Natural killer cell (primary cell): ENCODE measurements at regions not wholly inside any gene's neighbourhood (a gene's known extent, or its start where the extent isn't known, plus 50 kb on each side); places are given as distances from the start of the nearest gene placed in this dataset.

Experiments used
- ATAC-seq, 3 donors: fragments of 150-1000 bp in 2 of 3; fragments of 200-7000 bp in 1 of 3; cut with Tn5 transposase; 1 replicate in 1 of 3; 2 replicates in 2 of 3; pipeline ENCODE4 v1.10.0; 2021; ENCODE audit warnings: mild to moderate bottlenecking in 2 of 3, moderate library complexity in 2 of 3
- DNase-seq, 2 donors: peaks; one replicate each; pipeline versions ENCODE4 v3.0.0 to v3.0.0-alpha.2; 2013 to 2021; ENCODE audit warnings: mixed read lengths in 1 of 2
- H3K27ac ChIP-seq: one replicate; pipeline ENCODE4 v1.5.1; 2013; ENCODE audit warnings: mild to moderate bottlenecking, low read length
- H3K27me3 ChIP-seq: one replicate; pipeline ENCODE4 v1.6.1; 2013; ENCODE audit warnings: low read length; ENCODE audit not compliant: control insufficient read depth, insufficient read depth
- H3K36me3 ChIP-seq: one replicate; pipeline ENCODE4 v1.6.1; 2013; ENCODE audit warnings: low read length; ENCODE audit not compliant: control insufficient read depth, insufficient read depth
- H3K4me1 ChIP-seq: one replicate; pipeline ENCODE4 v1.6.1; 2013; ENCODE audit warnings: low read length; ENCODE audit not compliant: control insufficient read depth, insufficient read depth
- H3K4me3 ChIP-seq: one replicate; pipeline ENCODE4 v1.5.1; 2013; ENCODE audit warnings: low read length
- H3K9me3 ChIP-seq: one replicate; pipeline ENCODE4 v1.6.1; 2013; ENCODE audit warnings: low read length; ENCODE audit not compliant: control insufficient read depth, insufficient read depth
- H3K27ac Mint-ChIP-seq, 2 donors: one replicate each; pipeline ENCODE4 v1.8.0; 2022; ENCODE audit warnings: mild to moderate bottlenecking in 2 of 2, mixed read lengths in 2 of 2, moderate library complexity in 1 of 2
- H3K27me3 Mint-ChIP-seq, 2 donors: one replicate each; pipeline ENCODE4 v1.8.0; 2022; ENCODE audit warnings: low read depth in 2 of 2, mixed read lengths in 2 of 2
- H3K36me3 Mint-ChIP-seq: one replicate; pipeline ENCODE4 v1.8.0; 2022; ENCODE audit warnings: mixed read lengths
- H3K4me1 Mint-ChIP-seq, 2 donors: one replicate each; pipeline ENCODE4 v1.8.0; 2022; ENCODE audit warnings: mixed read lengths in 2 of 2
- H3K4me3 Mint-ChIP-seq: one replicate; pipeline ENCODE4 v1.8.0; 2022; ENCODE audit warnings: mild to moderate bottlenecking, moderate library complexity, mixed read lengths
- H3K9me3 Mint-ChIP-seq, 2 donors: one replicate each; pipeline ENCODE4 v1.8.0; 2022; ENCODE audit warnings: mixed read lengths in 2 of 2
- WGBS: methylation state at CpG from one replicate; pipeline ENCODE4 v1.1.7; 2013; ENCODE audit warnings: missing lambda C conversion rate; ENCODE audit not compliant: insufficient coverage; 5-methylcytosine and 5-hydroxymethylcytosine counted together
- intact Hi-C: fragments of 100-400 bp; cut with micrococcal nuclease; formaldehyde crosslinking; loops from one replicate; pipeline ENCODE4 v1.14.2; 2022
- TF ChIP-seq, protein P1 (sequence below): fragments of 200-600 bp; IDR thresholded peaks from one replicate; pipeline ENCODE4 v1.8.0; 2022; ENCODE audit warnings: antibody characterized with exemption

- Mint-ChIP-seq H3K4me3 (no peak overlapping the region), H3K4me1 (no peaks in the 10 kb centered on the region), H3K27me3 (no peaks in the 10 kb centered on the region), H3K9me3 (peaks cover 8 to 10% of the 10 kb centered on the region in 2 donors), H3K27ac (no peak overlapping the region), H3K36me3 (no peaks in the 10 kb centered on the region)
- TF ChIP-seq, protein P1, sequence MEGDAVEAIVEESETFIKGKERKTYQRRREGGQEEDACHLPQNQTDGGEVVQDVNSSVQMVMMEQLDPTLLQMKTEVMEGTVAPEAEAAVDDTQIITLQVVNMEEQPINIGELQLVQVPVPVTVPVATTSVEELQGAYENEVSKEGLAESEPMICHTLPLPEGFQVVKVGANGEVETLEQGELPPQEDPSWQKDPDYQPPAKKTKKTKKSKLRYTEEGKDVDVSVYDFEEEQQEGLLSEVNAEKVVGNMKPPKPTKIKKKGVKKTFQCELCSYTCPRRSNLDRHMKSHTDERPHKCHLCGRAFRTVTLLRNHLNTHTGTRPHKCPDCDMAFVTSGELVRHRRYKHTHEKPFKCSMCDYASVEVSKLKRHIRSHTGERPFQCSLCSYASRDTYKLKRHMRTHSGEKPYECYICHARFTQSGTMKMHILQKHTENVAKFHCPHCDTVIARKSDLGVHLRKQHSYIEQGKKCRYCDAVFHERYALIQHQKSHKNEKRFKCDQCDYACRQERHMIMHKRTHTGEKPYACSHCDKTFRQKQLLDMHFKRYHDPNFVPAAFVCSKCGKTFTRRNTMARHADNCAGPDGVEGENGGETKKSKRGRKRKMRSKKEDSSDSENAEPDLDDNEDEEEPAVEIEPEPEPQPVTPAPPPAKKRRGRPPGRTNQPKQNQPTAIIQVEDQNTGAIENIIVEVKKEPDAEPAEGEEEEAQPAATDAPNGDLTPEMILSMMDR: no peak
- DNase-seq: no peak
- Histone ChIP-seq H3K27me3 (no peaks in the 10 kb centered on the region), H3K4me1 (no peaks in the 10 kb centered on the region), H3K27ac (no peak overlapping the region), H3K4me3 (no peak overlapping the region), H3K36me3 (no peaks in the 10 kb centered on the region), H3K9me3 (no peaks in the 10 kb centered on the region)
- WGBS: 87% methylated on average over 3 of the region's 3 CpGs
- intact Hi-C loops: no loop called here
- no peak for ATAC-seq
These were observed 656.7 kb downstream of the EPHA7 start for GRCh38 chr6:92762443-92763273.

GRCh38 chr6:92759178-92759577 is 660.2 kb downstream of the EPHA7 start:
- Histone ChIP-seq H3K27ac (no peak overlapping the region), H3K36me3 (no peaks in the 10 kb centered on the region), H3K4me1 (no peaks in the 10 kb centered on the region), H3K27me3 (no peaks in the 10 kb centered on the region), H3K4me3 (no peak overlapping the region), H3K9me3 (peaks cover 6% of the 10 kb centered on the region)
- intact Hi-C loops: no loop called here
- Mint-ChIP-seq H3K9me3 (peaks cover 8 to 9% of the 10 kb centered on the region in 2 donors), H3K4me3 (no peak overlapping the region), H3K4me1 (no peaks in the 10 kb centered on the region), H3K27me3 (no peaks in the 10 kb centered on the region), H3K27ac (no peak overlapping the region), H3K36me3 (no peaks in the 10 kb centered on the region)
- ATAC-seq (no peak), DNase-seq (no peak)
- TF ChIP-seq, protein P1: no peak
- WGBS: 92% methylated on average over 3 of the region's 3 CpGs

GRCh38 chr6:92757925-92758324 is 661.4 kb downstream of the EPHA7 start:
- Histone ChIP-seq H3K9me3 (peaks cover 13% of the 10 kb centered on the region), H3K36me3 (no peaks in the 10 kb centered on the region), H3K27ac (no peak overlapping the region), H3K27me3 (no peaks in the 10 kb centered on the region), H3K4me1 (no peaks in the 10 kb centered on the region), H3K4me3 (no peak overlapping the region)
- DNase-seq: no peak
- 91% methylated on average over 2 of the region's 4 CpGs for WGBS
- TF ChIP-seq, protein P1: no peak
- H3K9me3 Mint-ChIP-seq: peaks cover 6 to 9% of the 10 kb centered on the region in 2 donors
- peaks cover 2% of the 10 kb centered on the region for H3K36me3 Mint-ChIP-seq
- no peak overlapping the region for H3K27ac Mint-ChIP-seq
- intact Hi-C loops: no loop called here
- ATAC-seq: no peak
- H3K4me3 Mint-ChIP-seq: no peak overlapping the region
- H3K27me3 Mint-ChIP-seq: no peaks in the 10 kb centered on the region
- H3K4me1 Mint-ChIP-seq: no peaks in the 10 kb centered on the region

GRCh38 chr6:92756912-92757311 is 662.4 kb downstream of the EPHA7 start:
- H3K9me3 Mint-ChIP-seq: peaks cover 6 to 13% of the 10 kb centered on the region in 2 donors
- no CpG with 5 or more reads among the region's 4 CpGs for WGBS

More at GRCh38 chr6:92756912-92757311, 662.4 kb downstream of the EPHA7 start:
- Mint-ChIP-seq H3K27ac (no peak overlapping the region), H3K36me3 (peaks cover 12% of the 10 kb centered on the region), H3K4me3 (no peak overlapping the region), H3K27me3 (no peaks in the 10 kb centered on the region), H3K4me1 (no peaks in the 10 kb centered on the region)
- H3K27me3 ChIP-seq: no peaks in the 10 kb centered on the region
- intact Hi-C loops: no loop called here
- peaks cover 14% of the 10 kb centered on the region for H3K9me3 ChIP-seq
- no peak for ATAC-seq
- H3K4me3 ChIP-seq: no peak overlapping the region
- DNase-seq: no peak
- no peaks in the 10 kb centered on the region for H3K36me3 ChIP-seq
- H3K27ac ChIP-seq: no peak overlapping the region
- H3K4me1 ChIP-seq: no peaks in the 10 kb centered on the region
- TF ChIP-seq, protein P1: no peak
